Ishikawa (cell line): ENCODE measurements at regions not wholly inside any gene's neighbourhood (a gene's known extent, or its start where the extent isn't known, plus 50 kb on each side); places are given as distances from the start of the nearest gene placed in this dataset.

Source experiments
- CEBPB ChIP-seq: IDR thresholded peaks from 2 replicates; pipeline ENCODE4 v1.6.1; 2012
- CREB1 ChIP-seq: IDR thresholded peaks from 2 replicates; pipeline ENCODE4 v1.6.1; 2012; ENCODE audit warnings: low read depth
- EGR1 ChIP-seq: IDR thresholded peaks from 2 replicates; pipeline ENCODE4 v1.6.1; 2012
- EP300 ChIP-seq: IDR thresholded peaks from 2 replicates; pipeline ENCODE4 v1.6.1; 2012; ENCODE audit warnings: borderline replicate concordance
- FOXM1 ChIP-seq: IDR thresholded peaks from 2 replicates; pipeline ENCODE4 v1.6.1; 2012; ENCODE audit warnings: low read depth, borderline replicate concordance
- NFIC ChIP-seq: IDR thresholded peaks from 2 replicates; pipeline ENCODE4 v1.6.1; 2012
- RAD21 ChIP-seq: IDR thresholded peaks from 2 replicates; pipeline ENCODE4 v1.6.1; 2012; ENCODE audit warnings: low read depth
- TAF1 ChIP-seq: IDR thresholded peaks from 2 replicates; pipeline ENCODE4 v1.6.1; 2012; ENCODE audit warnings: low read depth, mild to moderate bottlenecking
- YY1 ChIP-seq: IDR thresholded peaks from 2 replicates; pipeline ENCODE4 v1.6.1; 2012; ENCODE audit warnings: low read depth
- TF ChIP-seq, protein P1 (sequence below): IDR thresholded peaks from 2 replicates; pipeline ENCODE4 v1.6.1; 2012

GRCh38 chr1:106459418-106459817, 597.1 kb upstream of the PRMT6 start:
- TF ChIP-seq YY1: no peak
- TF ChIP-seq, protein P1, sequence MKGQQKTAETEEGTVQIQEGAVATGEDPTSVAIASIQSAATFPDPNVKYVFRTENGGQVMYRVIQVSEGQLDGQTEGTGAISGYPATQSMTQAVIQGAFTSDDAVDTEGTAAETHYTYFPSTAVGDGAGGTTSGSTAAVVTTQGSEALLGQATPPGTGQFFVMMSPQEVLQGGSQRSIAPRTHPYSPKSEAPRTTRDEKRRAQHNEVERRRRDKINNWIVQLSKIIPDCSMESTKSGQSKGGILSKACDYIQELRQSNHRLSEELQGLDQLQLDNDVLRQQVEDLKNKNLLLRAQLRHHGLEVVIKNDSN: no peak
- TF ChIP-seq TAF1: no peak
- TF ChIP-seq EP300: no peak
- no peak for TF ChIP-seq NFIC
- TF ChIP-seq CREB1: no peak
- no peak for TF ChIP-seq RAD21
- TF ChIP-seq EGR1: no peak
- TF ChIP-seq FOXM1: no peak
- peak; percentile 39; the same call in 1 of the 2 replicates for TF ChIP-seq CEBPB
